H7 (cell line): ENCODE measurements at regions not wholly inside any gene's neighbourhood (a gene's known extent, or its start where the extent isn't known, plus 50 kb on each side); places are given as distances from the start of the nearest gene placed in this dataset.
"Not testable (repeated sequence)": the region's sequence is repeated elsewhere in the genome, so short reads cannot be mapped to it uniquely, and the experiment has no call there.

ENCODE experiments used
- DNase-seq: peaks from one replicate; pipeline ENCODE4 v3.0.0; 2012
- H3K27me3 ChIP-seq: 2 replicates; pipeline ENCODE4 v1.6.0; 2011; ENCODE audit warnings: mild to moderate bottlenecking, low read length; ENCODE audit not compliant: control insufficient read depth, insufficient read depth
- H3K36me3 ChIP-seq: replicated peaks from 2 replicates; pipeline ENCODE4 v1.5.1; 2011; ENCODE audit warnings: low read length; ENCODE audit not compliant: control insufficient read depth, insufficient read depth
- H3K4me3 ChIP-seq: 2 replicates; pipeline ENCODE4 v1.5.1; 2011; ENCODE audit warnings: low read depth, mild to moderate bottlenecking, control low read depth, low read length, moderate library complexity; ENCODE audit not compliant: insufficient read depth

DNA sequence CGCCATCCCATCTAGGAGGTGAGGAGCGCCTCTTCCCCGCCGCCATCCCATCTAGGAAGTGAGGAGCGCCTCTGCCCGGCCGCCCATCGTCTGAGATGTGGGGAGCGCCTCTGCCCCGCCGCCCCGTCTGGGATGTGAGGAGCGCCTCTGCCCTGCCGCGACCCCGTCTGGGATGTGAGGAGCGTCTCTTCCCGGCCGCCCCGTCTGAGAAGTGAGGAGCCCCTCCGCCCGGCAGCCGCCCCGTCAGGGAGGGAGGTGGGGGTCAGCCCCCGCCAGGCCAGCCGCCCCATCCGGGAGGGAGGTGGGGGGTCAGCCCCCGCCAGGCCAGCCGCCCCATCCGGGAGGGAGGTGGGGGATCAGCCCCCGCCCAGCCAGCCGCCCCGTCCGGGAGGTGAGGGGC is 212.2 kb downstream of the RRAGC start:
- H3K4me3 ChIP-seq, H3K27me3 ChIP-seq, DNase-seq, H3K36me3 ChIP-seq: not testable (repeated sequence)

DNA sequence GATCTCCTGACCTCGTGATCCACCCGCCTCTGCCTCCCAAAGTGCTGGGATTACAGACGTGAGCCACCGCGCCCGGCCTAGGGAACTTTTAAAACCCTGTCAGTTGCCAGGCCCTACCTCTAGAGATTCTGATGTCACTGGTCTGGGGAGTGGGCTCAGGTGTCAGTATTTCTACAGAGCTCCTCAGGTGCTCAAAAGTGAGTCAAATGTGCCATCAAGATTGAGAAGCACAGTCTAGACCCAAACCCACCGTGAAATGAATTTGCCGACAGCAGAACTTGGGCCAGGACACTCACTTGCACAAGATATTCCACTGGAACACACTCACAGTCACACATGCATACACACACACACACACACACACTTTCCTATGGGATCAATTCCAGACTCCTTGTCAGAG is 215.5 kb downstream of the RRAGC start:
- Histone ChIP-seq H3K36me3 (no peaks in the 10 kb centered on the region), H3K27me3 (no peaks in the 10 kb centered on the region), H3K4me3 (no peak overlapping the region)
- DNase-seq, result no peak

DNA sequence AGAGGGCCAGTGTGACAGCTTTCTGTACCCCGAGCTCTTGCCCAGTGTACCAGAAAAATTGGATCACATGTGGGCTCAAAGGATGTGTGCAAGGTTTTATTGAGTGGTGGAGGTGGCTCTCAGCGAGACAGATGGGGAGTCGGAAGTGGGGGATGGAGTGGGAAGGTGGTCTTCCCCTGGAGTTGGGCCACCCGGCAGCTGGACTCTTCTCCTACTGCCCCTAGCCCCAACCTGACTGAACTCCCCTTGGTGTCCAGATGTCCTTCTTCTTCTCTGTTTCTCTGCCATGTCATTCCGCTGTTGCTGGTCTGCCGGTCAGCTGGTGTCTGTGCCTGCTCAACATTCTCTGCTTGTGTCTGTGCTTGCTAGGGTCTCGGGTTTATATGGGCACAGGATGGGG is 217.9 kb downstream of the RRAGC start:
- no peak for DNase-seq
- Histone ChIP-seq H3K4me3 (no peak overlapping the region), H3K27me3 (no peaks in the 10 kb centered on the region), H3K36me3 (no peaks in the 10 kb centered on the region)

DNA sequence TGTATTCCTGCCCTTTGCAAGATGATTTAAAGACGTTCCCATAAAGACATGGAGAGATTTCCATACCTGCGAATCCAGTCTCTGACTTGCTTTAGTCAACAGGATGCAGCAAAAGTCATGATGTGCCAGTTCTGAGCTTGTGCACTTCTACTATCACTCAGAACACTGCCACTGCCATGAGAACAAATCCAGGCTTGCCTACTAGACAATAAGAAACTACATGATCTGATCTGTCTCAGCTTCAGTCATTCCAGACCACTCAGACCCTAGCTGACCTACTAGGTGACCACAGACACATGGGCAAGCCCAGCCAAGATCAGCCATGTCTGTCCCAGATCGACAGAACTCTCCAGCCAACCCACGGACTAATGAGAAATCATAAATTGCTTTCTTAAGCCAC is 219.2 kb downstream of the RRAGC start:
- Histone ChIP-seq H3K27me3 (no peaks in the 10 kb centered on the region), H3K4me3 (no peak overlapping the region), H3K36me3 (no peaks in the 10 kb centered on the region)
- DNase-seq, result no peak

DNA sequence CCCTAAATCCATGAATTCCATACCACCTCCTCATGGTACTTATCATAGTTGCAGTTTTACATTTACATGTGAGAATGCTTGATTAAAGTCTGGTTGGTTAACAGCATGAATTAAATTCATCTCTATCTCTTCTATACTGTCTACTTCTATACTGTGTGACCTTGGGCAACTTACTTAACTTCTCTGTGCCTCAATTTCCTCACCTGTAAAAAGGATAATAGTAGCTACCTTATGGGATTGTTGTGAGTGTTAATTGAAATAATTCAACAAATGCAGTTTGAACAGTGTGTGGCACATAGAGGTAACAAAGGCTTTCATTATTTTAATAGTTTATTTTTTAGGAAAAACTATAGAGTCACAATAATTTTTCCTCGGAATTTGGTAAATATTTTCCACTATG is 231.3 kb downstream of the RRAGC start:
- no peak overlapping the region for H3K4me3 ChIP-seq
- DNase-seq, result no peak
- H3K27me3 ChIP-seq, result peaks cover 1% of the 10 kb centered on the region; the same call in 1 of the 2 replicates
- no peaks in the 10 kb centered on the region for H3K36me3 ChIP-seq

DNA sequence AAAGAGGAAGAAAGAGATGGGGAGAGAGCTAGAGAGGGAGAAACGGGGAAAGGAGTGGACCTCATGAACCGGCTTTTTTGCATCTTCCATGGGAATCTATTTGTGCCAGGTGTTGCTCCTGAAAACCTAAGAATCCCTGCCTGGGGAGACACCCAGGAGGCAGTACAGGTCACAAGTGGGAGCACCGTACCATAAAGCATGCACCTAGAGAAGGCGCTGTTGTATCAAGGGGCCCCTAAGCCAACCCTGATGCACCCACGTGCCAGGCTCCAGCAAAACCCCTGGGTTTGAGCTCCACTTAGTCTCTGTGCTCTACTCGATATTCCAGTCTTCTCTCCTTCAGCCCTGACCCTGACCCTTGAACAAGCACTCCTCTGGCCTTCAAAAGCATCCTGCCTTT is 233.6 kb downstream of the RRAGC start:
- DNase-seq, result no peak
- Histone ChIP-seq H3K36me3 (no peaks in the 10 kb centered on the region), H3K27me3 (peaks cover 1% of the 10 kb centered on the region; the same call in 1 of the 2 replicates), H3K4me3 (no peak overlapping the region)

DNA sequence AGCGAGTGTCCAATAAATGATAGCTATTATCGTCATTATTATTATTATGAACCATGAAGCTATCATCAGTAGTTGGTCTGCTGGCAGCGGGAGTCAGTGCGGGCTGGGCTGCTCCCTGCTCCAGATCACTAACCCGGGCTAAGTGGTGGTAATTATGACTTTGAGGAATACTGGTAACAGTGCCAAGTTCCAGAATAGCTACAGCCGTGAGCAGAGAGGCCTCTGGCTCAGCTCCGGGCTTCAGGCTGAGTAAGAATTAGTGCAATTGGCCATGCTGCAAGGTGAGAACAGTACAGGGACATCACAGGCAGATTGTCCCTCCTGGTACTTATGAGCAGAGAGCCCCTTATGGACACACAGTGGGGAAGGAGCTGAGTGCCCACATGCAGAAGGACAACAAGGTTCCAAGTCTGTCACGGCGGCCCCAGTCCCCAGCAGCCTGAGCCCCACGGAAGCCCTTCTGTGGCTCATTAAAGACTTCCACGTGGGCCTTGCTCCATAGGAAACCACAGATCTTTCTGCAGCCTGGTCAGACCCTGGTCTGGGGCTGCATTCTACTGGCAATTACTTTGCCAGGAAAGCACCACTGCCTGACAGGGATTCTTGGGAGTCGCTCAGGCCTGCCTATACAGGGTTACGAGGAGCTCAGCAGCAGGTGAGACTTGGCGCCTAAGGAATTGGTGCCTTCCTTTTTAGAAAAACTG is 235.1 kb downstream of the RRAGC start:
- Histone ChIP-seq H3K27me3 (peaks cover 1% of the 10 kb centered on the region; the same call in 1 of the 2 replicates), H3K4me3 (no peak overlapping the region), H3K36me3 (no peaks in the 10 kb centered on the region)
- no peak for DNase-seq

DNA sequence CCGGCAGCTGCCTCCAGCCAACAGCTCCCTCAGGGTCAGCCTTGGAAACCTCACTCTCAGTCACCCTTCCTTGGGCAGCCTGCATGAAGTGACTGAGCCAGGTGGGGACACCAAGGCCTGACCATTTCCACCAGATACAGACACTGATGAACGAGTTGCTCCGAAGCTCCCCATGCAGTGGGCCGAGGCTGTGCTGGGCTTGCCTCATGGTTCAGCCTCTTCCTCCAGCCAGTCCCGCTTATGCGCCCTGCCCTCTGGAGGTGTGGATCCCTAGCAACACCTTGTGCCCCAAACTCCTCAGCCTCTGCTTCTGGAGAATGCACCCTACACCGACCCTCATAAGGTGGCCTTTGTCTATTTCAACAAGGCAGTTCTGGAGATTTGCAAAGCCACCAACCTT is 236.0 kb downstream of the RRAGC start:
- no peak for DNase-seq
- H3K4me3 ChIP-seq, result no peak overlapping the region
- H3K27me3 ChIP-seq, result peaks cover 1% of the 10 kb centered on the region; the same call in 1 of the 2 replicates
- H3K36me3 ChIP-seq, result no peaks in the 10 kb centered on the region

DNA sequence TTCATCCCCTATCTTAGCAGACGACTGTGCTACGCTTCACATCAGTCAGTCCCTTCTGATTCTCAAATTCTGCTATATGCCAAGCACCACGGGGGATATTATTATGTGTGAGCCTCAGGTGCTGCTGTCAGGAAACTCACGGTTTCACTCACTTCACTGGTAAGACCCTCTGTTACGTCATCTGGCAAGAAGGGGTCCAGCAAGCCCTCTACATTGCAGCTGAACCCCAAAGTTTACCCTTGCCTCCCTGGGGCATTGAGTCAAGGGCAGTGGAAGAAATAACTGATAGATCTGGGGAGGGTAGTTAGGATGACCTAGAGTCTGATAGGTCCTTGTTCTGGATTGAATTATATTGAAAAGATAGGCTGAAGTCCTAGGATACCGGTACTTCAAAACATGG is 237.4 kb downstream of the RRAGC start:
- no peak overlapping the region for H3K4me3 ChIP-seq
- peaks cover 1% of the 10 kb centered on the region; the same call in 1 of the 2 replicates for H3K27me3 ChIP-seq
- no peak for DNase-seq
- H3K36me3 ChIP-seq, result no peaks in the 10 kb centered on the region

DNA sequence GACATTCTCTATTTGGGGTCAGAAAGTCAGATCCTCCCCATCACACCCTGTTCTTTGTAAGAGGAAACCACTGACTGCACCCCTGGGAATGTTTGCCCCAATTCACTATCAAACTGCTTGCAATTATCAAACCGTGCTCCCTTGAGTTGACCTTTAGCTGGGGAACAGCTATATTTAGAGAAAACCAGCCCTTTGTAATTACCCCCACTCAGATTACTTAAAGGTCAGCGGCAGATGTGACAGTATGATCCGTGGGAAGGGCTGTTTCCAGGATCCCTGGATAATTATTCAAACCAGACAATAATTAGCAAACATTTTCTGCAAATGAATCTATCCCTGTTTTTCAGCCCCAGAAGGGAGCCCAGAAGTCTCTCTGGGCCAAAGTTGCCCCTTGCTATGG is 242.7 kb downstream of the RRAGC start:
- no peaks in the 10 kb centered on the region for H3K27me3 ChIP-seq
- no peaks in the 10 kb centered on the region for H3K36me3 ChIP-seq
- DNase-seq, result no peak
- no peak overlapping the region for H3K4me3 ChIP-seq

DNA sequence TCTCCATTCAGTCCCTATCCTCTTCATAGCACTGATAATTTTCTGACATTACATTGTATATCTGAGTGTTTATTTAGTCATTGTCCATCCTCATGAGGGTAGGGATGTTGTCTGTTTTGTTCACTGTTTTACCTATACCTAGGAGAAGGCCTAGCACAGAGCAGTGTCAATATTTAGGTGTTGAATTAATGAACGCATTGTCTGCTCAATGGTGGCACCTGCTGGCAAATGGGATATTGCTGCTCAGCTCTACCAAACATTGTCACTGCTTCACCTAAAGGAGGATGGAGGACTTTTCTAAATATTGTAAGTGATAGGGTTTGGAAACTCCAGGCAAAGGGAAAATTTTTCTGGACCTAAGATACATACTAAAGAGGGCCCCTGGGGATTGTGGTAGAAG is 243.9 kb downstream of the RRAGC start:
- no peak for DNase-seq
- H3K36me3 ChIP-seq, result no peaks in the 10 kb centered on the region
- H3K27me3 ChIP-seq, result no peaks in the 10 kb centered on the region
- H3K4me3 ChIP-seq, result no peak overlapping the region

DNA sequence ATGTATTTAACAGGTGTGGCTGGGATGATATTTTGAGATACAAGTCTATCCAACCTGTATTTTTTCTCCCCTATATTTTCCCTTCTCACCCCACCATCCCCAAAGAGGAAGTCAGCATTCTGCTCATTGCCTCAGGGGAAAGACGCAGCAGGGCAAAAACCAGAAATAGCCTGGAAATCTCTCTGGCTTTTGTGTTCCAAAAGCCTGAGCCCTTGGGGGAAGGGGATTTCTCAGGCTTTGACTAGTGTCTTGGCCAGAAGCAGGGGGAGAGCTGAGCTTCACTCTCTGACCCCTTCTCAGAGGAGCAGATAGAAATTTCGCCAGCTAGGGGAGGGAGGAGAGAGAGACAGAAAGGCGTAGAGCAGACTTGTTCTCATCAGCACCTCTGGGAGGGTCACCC is 244.7 kb downstream of the RRAGC start:
- Histone ChIP-seq H3K27me3 (no peaks in the 10 kb centered on the region), H3K36me3 (no peaks in the 10 kb centered on the region), H3K4me3 (no peak overlapping the region)
- DNase-seq, result no peak

DNA sequence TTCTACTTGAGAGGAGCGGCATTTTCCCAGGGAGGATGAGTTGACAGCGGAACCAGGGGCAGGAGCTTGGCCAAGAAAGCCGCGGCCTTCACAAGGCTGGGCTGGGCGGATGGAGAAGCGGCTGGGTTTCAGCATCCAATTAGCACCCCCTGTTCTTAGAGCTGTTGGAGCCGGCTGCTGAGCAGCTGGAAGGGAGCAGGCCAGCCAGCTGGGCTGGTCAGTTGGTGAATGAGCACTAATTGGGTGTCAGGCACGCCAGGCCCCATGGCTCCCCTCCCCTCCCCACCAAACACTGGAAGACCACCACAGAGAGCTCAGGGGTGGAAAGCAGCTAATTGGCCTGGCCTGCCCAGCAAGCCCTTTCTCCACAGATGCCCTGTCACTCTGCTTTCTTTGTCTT is 245.6 kb downstream of the RRAGC start:
- no peak overlapping the region for H3K4me3 ChIP-seq
- H3K27me3 ChIP-seq, result no peaks in the 10 kb centered on the region; the same call in 1 of the 2 replicates
- H3K36me3 ChIP-seq, result no peaks in the 10 kb centered on the region
- no peak for DNase-seq

DNA sequence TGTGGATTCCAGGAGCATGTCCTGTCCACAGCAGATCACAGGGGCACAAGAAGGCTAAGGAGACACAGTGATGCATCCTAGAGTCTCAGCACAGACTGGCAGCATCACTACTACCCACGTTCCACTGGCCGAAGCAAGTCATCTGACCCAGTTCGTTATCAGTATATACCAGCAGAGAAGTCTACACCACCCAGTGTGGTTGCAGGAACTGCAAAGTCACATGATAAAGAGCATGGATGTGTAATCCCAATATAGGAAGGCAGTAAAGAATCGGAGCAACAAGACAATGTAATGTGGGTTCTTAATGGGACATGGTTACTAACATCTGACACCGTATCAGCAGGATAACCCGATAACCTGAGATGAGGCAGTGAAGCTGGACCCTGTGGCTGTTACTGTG is 246.6 kb downstream of the RRAGC start:
- no peaks in the 10 kb centered on the region for H3K36me3 ChIP-seq
- H3K4me3 ChIP-seq, result no peak overlapping the region
- no peaks in the 10 kb centered on the region; the same call in 1 of the 2 replicates for H3K27me3 ChIP-seq
- DNase-seq, result no peak

DNA sequence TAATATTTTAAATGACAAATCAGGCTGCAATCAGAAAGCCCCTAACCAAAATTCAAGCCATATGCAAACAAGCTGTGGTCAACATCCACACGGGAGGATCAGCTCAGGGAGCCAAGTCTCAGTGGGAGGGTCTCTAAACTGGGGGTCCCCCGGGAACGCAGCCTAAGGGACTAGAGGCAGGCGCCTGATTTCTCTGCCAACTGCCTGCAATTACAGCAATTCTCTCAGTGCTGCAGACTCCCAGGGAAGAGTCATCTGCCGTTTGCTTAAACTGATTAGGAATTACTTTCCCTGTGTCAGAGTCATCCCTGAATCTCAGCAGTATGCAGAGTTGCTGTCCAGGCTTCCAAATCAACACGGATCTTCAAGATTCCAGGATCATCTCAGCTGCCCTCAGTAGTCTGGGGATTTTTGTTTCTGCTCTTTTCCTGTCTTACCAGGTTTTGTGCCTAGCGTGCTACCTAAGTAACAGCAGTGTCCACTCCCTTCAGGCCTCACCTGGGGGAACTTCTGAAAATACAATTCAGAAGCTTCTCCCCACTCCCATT is 247.8 kb downstream of the RRAGC start:
- no peak for DNase-seq
- H3K4me3 ChIP-seq, result no peak overlapping the region
- peaks cover 3% of the 10 kb centered on the region; the same call in 1 of the 2 replicates for H3K27me3 ChIP-seq
- H3K36me3 ChIP-seq, result no peaks in the 10 kb centered on the region
